Cardiac muscle cell (in vitro differentiated cells and primary cell): ENCODE measurements at regions not wholly inside any gene's neighbourhood (a gene's known extent, or its start where the extent isn't known, plus 50 kb on each side); places are given as distances from the start of the nearest gene placed in this dataset.

Source experiments
- DNase-seq, 2 donors: peaks; one replicate each; pipeline versions ENCODE4 v3.0.0 to v3.0.0-alpha.2; 2010 to 2017; ENCODE audit warnings: low read depth in 1 of 2, low spot score in 1 of 2
- H3K27ac ChIP-seq: fragments of 200-600 bp; sonication (generic); 2 replicates; pipeline ENCODE4 v1.5.1; 2016
- H3K27me3 ChIP-seq: fragments of 200-600 bp; sonication (generic); 2 replicates; pipeline ENCODE4 v1.6.0; 2016; ENCODE audit warnings: control low read depth
- H3K36me3 ChIP-seq: fragments of 200-600 bp; sonication (generic); 2 replicates; pipeline ENCODE4 v1.5.1; 2016; ENCODE audit warnings: control low read depth
- H3K4me1 ChIP-seq: fragments of 200-600 bp; sonication (generic); 2 replicates; pipeline ENCODE4 v1.8.1; 2017; ENCODE audit warnings: low read depth, mild to moderate bottlenecking, mixed run types
- H3K4me3 ChIP-seq: fragments of 200-600 bp; sonication (generic); 2 replicates; pipeline ENCODE4 v1.5.1; 2016; ENCODE audit warnings: mild to moderate bottlenecking
- H3K9me3 ChIP-seq: fragments of 200-600 bp; sonication (generic); 2 replicates; pipeline ENCODE4 v1.5.1; 2017; ENCODE audit warnings: low read depth, mild to moderate bottlenecking, control low read depth
- TF ChIP-seq, protein P1 (sequence below): IDR thresholded peaks from 2 replicates; pipeline ENCODE4 v1.5.1; 2012; ENCODE audit warnings: low read depth, mild to moderate bottlenecking, low read length

- Histone ChIP-seq H3K27ac (no peak overlapping the region), H3K27me3 (no peaks in the 10 kb centered on the region), H3K9me3 (no peaks in the 10 kb centered on the region), H3K4me3 (no peak overlapping the region), H3K36me3 (no peaks in the 10 kb centered on the region), H3K4me1 (no peaks in the 10 kb centered on the region)
- no peak for DNase-seq
- TF ChIP-seq, protein P1, sequence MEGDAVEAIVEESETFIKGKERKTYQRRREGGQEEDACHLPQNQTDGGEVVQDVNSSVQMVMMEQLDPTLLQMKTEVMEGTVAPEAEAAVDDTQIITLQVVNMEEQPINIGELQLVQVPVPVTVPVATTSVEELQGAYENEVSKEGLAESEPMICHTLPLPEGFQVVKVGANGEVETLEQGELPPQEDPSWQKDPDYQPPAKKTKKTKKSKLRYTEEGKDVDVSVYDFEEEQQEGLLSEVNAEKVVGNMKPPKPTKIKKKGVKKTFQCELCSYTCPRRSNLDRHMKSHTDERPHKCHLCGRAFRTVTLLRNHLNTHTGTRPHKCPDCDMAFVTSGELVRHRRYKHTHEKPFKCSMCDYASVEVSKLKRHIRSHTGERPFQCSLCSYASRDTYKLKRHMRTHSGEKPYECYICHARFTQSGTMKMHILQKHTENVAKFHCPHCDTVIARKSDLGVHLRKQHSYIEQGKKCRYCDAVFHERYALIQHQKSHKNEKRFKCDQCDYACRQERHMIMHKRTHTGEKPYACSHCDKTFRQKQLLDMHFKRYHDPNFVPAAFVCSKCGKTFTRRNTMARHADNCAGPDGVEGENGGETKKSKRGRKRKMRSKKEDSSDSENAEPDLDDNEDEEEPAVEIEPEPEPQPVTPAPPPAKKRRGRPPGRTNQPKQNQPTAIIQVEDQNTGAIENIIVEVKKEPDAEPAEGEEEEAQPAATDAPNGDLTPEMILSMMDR, result no peak
Measured at GRCh38 chr14:82757776-82758175, 1224.1 kb upstream of the SEL1L start.

DNA sequence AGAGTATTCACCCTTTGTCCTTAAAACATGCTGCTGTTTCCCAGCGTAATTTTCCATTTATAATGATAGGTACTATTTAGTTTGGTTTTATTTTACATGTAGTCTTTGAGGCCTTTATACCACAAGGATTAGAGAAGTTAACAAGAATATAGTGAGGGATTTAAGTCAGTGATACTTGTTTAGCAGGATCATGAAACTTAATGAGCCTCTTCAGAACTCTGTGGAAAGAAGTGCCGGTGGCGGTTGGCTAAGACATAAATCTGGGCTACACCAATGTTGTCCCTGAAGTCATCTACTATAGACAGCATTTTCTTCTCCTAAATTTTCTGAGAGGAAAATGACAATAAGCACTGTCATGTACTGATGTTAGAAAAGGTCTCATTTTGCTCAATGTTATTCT lies 1226.0 kb upstream of the SEL1L start:
- no peak for DNase-seq

DNA sequence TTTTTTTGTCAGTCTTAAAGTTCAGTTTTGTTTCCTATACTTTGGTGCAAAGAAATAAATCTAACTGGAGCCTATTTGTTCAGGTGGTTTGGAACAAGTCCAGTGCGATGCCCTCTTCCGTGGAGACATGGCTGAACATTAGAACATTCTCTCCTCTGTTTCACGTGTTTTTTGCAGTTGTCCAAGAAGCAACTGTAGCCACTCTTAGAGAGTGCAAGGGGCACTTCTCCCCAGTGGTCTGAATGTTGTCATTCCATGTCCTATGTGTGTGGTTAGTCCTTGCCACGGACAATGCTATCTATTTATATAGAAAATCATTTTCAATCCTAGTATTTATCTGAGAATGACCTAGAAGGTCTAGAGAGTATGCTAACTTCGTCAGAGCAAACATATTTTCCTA lies 1232.5 kb upstream of the SEL1L start:
- H3K4me1 ChIP-seq, result no peaks in the 10 kb centered on the region
- H3K4me3 ChIP-seq, result no peak overlapping the region
- DNase-seq, result no peak
- no peaks in the 10 kb centered on the region for H3K9me3 ChIP-seq
- TF ChIP-seq, protein P1, result no peak
- H3K36me3 ChIP-seq, result no peaks in the 10 kb centered on the region
- H3K27me3 ChIP-seq, result no peaks in the 10 kb centered on the region
- no peak overlapping the region for H3K27ac ChIP-seq

More for the DNA sequence above, 1226.0 kb upstream of the SEL1L start:
- Histone ChIP-seq H3K27me3 (no peaks in the 10 kb centered on the region), H3K36me3 (no peaks in the 10 kb centered on the region), H3K4me1 (no peaks in the 10 kb centered on the region), H3K9me3 (no peaks in the 10 kb centered on the region), H3K4me3 (no peak overlapping the region), H3K27ac (no peak overlapping the region)
- TF ChIP-seq, protein P1, result no peak

DNA sequence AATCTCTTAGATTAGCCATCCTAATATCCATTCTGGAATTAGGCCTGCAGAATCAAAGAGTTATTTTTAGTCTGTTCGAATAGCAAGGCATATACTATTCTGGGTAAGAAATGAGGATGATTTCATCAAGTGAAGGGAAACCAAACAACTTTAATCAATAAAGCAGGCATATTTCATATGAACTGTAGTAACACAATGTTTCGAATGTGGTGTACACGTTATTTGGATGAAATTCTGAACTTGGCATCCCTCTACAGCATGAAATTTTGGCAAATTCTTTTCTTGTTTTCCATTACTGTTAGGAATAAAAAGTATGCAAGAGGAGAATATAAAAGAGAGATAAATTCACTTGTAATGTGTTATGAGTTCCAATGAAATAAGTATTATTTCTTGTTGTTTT lies 1233.3 kb upstream of the SEL1L start:
- TF ChIP-seq, protein P1, result no peak
- H3K4me1 ChIP-seq, result no peaks in the 10 kb centered on the region

DNA sequence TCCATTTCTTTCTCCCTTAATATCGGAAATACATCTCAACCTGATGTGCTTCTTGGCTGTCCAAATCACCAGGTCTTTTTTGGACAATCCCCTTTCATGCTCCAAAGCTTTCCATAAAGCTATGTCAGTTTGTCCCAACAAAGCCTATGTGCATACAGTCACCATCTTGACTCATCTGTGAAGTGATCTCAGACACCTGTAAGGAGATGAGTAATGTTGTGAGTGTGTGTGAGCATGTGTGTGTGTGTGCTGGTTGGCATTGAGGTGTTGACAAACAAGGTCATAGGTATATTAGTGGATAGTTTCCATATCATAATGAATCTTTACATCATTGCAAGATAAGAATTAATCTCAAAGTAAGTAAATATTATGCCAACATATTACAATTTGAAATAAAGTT lies 1243.3 kb upstream of the SEL1L start:
- H3K36me3 ChIP-seq, result no peaks in the 10 kb centered on the region
- H3K4me3 ChIP-seq, result no peak overlapping the region
- no peak for DNase-seq
- no peaks in the 10 kb centered on the region for H3K27me3 ChIP-seq
- H3K27ac ChIP-seq, result no peak overlapping the region
- TF ChIP-seq, protein P1, result no peak
- no peaks in the 10 kb centered on the region for H3K4me1 ChIP-seq
- H3K9me3 ChIP-seq, result no peaks in the 10 kb centered on the region

More for the DNA sequence above, 1233.3 kb upstream of the SEL1L start:
- Histone ChIP-seq H3K4me3 (no peak overlapping the region), H3K36me3 (no peaks in the 10 kb centered on the region), H3K27me3 (no peaks in the 10 kb centered on the region), H3K27ac (no peak overlapping the region), H3K9me3 (no peaks in the 10 kb centered on the region)
- DNase-seq, result no peak

GRCh38 chr14:82778008-82778590 lies 1244.4 kb upstream of the SEL1L start:
- Histone ChIP-seq H3K36me3 (no peaks in the 10 kb centered on the region), H3K27ac (no peak overlapping the region), H3K4me1 (no peaks in the 10 kb centered on the region), H3K9me3 (no peaks in the 10 kb centered on the region), H3K27me3 (no peaks in the 10 kb centered on the region), H3K4me3 (no peak overlapping the region)
- no peak for DNase-seq
- TF ChIP-seq, protein P1, result no peak
